GM19035 (cell line): ENCODE measurements at regions not wholly inside any gene's neighbourhood (a gene's known extent, or its start where the extent isn't known, plus 50 kb on each side); places are given as distances from the start of the nearest gene placed in this dataset.
A peak's percentile ranks its signal among the peaks of the same experiment; 100 is the strongest.

Experiments used
- ATAC-seq: cut with Tn5 transposase; IDR thresholded peaks from one replicate; pipeline ENCODE4 v1.9.1; 2021; ENCODE audit not compliant: unreplicated experiment

DNA sequence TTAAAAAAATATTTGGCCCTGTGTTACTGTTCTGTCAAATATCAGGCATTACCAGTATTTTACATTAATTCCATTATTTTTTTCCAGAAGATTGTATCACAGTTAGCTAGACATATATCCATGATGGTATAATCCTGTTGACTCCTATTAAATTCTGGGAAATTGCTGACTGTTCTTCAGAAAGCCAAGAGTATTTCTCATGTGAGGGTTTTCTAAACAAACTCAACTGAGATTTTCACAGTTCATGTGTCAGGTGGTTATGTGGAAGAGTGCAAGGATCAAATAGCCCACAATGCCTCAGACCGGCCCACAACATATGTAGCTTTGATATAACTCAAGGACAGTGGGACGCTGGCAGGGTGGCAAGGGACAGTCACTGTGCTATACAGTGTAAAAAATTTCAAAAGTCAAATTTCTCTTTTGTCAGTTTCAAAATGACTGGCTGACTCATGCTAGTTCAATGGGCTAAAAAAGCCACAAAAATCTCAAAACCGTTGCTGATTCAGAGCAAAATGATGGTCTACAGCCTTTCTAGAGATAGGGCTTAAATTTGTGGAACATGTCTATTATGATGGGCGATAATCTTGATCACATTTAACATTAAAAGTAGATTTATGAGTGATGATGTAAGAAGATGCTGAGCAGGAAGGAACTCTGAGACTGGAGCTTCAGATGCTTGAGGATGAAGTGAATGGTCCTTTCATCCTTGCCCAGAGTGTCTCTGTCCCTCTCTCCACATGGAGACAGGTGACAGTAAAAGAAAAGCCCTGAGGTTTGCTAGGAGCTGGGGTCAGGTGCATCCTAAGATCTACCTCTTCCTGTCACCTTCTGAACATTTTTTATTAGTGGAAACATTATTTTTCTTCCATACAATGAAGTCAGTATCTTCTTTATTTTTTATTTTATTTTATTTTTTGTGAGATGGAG lies 175.8 kb upstream of the PIEZO2 start:
- peak; percentile 79 for ATAC-seq

DNA sequence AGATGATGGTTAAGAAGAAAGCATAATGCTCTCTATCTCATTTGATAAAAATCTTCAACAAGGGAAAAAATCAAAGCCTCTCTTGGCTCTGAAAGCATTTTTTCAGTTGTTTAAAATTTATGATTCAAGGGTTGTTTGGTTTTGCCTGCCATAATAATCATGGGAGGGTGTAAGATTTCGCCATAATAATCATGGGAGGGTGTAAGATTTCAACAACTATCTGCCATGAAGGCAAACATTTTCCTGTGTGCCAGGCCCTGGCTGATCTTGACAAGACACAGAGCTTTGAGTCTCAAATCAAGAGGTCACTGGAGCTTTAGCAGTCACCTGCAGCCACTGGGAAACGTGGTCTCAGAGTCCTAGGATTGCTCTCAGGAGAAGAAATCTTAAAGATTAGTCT lies 175.1 kb upstream of the PIEZO2 start:
- no peak for ATAC-seq

DNA sequence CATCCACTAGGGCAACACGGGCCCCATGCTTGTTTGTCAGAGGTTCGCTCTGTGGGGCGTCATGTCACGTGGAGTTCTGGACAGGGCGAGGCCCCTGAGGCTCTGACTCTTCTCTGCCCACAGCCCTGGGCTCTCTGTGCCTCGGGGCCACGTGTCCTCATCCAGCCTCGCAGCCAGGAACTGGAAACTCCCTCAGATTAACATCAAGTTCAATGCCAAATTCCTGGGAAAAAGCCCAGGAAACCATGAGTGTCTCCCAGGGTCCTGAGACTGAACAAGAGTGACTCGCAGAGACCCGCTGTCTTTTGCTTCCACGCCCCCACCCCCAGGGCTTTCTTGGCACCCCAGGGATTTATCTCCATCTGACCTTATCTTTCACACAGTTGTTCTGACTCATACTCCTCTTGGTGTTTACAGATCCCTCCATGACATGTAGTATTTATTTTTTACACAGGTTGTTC lies 174.0 kb upstream of the PIEZO2 start:
- ATAC-seq = no peak

DNA sequence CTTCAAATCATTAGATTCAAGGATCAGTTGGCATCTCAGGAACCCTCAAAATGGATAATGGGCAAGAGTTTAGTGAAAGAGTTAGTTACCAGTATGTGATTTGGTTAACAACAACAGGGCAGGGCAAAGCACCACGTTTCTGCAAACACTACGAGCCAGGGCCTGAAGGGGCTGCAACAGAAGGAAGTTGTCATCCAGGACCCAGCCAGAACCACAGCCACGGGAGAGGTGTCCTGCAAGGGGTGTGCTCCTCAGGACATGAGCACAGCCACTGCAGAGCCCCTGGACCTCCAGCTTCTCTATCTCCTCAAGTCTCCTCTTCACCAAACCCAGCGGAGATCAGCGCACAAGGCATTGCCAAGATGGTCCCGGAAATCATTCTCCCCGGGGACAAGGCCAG lies 173.3 kb upstream of the PIEZO2 start:
- no peak for ATAC-seq

DNA sequence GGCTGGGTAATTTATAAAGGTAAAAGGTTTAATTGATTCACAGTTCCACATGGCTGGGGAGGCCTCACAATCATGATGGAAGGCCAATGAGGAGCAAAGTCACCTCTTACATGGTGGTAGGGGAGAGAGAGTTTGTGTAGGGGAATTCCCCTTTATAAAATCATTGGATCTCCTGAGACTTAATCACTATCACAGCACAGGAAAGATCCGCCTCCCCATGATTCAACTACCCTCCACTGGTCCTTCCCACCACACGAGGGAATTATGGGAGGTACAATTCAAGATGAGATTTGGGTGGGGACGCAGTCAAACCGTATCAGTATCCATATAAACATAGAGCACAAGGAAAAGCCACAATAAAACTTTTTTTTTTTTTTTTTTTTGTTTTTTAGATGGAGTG lies 172.6 kb upstream of the PIEZO2 start:
- ATAC-seq = no peak

DNA sequence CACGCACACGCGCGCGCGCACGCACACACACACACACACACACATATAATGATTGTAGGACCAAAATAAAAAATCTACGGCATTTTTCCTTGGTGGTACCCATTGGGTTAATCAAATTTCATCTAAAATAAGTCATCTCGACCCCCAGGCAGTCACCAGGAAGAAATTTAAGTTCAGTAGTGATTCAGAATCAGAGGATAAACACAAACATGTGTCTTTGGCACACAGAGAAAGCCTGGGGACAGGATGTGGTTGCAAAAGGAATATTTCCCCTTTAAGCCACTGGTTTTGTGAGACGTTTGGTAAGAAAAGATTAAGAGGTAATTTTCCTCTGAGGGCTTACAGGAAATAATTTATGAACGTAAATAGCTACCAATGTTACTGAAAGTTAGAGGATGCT lies 171.6 kb upstream of the PIEZO2 start:
- no peak for ATAC-seq

DNA sequence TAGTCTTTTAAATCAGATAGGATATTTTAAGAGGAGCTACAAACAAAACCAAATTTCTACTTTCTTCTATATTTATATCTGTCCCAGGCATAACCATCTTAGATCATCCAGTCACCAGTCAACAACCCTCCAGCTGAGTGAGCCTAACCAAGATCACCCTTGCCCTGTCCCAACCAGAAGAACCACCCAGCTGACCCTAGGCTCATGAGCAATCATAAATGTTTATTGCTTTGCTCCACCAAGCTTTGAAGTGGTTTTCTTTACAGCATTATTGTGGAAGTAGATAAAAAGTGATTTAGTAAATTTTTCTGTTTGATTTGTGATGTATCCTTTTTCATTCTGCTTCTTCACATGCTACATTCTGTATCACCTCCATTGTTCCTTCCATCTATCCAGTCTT lies 167.2 kb upstream of the PIEZO2 start:
- ATAC-seq = no peak

DNA sequence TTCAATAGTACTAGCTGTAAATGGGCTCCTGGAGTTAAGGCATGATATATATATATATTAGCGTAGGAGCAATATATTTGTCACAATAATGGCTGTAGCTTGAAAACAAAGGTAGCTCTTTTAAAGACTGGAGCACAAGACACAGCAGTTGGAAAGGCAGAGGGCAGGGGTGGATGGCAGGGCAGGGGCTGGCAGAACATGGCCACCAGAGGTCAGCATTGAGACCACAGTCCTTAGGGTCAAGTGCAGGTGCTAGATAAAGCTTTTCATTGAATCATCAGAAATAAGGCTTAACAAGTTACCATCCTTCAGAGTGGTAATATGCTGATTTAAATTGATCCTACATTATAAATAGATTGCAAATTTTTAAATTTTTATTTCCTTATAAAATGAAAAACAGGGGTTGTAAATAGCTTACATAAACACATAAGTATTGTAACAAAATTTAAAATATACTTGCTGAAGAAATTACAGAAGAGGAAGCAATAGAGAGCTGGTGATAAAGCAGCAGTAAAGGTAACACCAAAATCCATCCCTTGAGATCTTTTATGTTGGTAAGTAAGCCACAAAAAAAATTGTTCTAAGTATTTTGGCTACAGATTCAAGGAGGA lies 161.2 kb upstream of the PIEZO2 start:
- peak; percentile 67 for ATAC-seq

DNA sequence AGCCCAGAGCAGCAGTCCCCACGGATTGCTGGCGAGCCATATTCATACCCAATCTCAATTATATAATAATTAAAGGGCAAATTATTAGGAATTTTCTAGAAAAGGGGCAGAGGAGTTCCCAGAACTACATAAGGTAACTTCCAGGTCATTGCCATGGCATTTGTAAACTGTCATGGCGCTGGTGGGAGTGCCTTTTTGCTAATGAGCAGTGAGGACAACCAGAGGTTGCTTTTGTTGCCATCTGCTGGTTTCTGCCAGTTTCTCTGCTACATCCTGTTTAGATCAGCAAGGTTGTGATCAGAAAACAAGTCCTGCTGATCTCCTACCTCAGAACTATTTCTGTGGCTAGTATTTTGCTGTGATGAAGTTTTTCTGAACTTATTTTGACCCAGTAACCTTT lies 159.8 kb upstream of the PIEZO2 start:
- no peak for ATAC-seq

DNA sequence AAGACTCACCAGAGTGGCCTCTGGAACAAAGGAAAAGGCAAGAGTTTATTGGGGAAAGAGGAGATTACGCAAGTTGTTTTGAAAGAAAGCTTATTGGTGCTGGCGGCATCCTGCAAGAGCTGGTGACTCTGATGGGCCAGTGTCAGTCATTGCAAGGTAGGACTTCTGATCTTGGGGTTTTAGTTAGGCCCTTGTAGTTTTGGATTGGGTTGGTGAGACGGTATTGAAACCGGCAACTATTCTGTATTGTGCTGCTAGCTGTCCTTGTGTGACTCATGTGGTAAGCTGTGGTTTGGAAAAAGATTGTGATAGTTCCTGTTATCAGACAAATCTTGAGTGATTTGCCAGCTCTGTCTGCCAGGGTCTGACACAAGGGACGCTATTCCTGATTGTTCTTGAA lies 159.1 kb upstream of the PIEZO2 start:
- ATAC-seq = no peak

DNA sequence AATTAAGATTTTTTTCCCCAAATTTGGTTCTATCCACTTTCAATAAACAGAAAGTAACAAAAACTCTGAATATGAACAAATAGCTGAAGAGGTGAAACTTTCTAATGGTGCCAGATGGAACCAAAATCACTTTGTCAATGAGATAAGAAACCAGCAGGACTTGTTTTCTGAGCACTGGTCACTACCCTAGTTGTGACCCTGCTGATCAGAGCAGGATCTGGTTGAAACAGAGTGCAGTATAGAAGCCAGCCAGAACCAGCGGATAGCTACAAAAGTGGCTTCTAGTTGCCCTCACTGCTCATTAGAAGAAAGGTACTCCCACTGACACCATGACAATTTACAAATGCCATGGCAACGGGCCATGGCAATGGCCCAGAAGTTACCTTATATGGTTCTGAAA lies 158.3 kb upstream of the PIEZO2 start:
- no peak for ATAC-seq

DNA sequence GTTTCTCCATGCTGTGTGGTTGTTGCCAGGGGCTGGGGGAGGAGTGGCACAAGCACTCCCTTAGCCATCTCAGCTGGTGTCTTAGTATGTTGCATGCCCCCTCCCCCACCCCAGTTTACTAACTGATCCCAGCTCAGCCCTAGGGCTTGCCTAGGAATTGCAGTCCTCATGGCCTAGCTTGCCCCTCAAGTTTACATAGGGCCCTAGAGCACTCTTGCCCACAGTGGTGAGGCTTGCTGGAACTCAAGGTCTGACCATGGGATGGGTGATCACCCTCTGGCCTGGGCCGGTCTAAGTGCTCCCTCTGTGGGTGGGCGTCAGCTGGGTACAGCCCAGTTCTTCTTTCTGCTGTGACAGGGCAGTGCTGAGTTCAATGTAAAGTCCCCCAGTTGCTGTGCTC lies 156.1 kb upstream of the PIEZO2 start:
- ATAC-seq = no peak

DNA sequence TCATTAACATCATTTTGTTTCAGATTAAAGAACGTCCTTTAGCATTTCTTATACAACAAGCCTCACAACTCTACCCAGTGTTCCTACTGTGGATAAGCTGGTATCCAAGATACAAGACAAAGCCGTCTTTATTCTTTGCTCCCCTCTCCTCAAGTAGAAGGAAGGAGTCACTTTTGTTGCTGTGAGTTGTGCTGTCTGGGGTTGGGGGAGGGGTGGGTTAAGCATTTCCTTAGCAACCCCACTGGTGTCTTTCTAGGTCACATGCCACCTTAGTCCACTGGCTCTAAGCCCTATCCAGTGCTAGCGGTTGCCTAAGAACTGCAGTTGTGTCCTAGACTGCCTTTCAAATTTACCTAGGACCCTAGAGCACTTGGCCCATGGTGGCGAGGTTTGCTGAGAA lies 155.6 kb upstream of the PIEZO2 start:
- no peak for ATAC-seq

DNA sequence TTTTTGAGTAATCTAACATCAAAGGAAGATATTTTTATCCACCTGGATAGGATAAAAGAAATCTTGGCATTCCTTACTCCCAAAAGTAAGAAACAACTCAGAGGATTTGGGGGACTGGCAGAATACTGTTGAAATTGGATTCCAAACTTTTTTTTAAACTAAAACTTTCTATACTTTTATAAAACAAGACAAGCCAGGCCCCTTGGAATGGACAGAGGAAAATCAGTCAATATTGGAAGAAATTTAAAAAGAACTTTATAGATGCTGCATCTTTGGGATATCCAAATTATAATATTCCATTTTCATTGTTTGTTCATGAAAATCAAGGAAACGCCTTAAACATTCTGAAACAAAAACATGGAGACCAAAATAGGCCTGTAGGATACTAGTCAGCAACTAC lies 147.6 kb upstream of the PIEZO2 start:
- ATAC-seq = no peak

DNA sequence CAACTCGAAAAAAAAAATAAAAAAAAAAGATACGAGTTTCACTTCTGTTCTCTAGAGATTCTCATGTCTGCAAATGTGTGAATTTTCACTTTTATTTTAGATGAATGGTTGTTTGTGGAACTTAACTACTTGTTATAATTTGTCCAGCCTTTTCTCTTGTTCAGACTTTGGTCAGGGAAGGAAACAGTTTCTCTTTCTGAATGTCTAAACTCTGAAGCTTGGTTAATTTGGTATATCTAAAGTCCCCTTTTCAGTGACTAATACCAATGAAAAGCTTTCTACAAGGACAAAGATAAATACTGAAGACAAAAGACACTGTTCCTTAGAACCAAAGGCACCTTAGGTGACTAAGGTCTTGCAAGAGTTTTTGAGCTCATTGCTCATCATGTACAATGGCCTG lies 144.4 kb upstream of the PIEZO2 start:
- ATAC-seq = no peak

DNA sequence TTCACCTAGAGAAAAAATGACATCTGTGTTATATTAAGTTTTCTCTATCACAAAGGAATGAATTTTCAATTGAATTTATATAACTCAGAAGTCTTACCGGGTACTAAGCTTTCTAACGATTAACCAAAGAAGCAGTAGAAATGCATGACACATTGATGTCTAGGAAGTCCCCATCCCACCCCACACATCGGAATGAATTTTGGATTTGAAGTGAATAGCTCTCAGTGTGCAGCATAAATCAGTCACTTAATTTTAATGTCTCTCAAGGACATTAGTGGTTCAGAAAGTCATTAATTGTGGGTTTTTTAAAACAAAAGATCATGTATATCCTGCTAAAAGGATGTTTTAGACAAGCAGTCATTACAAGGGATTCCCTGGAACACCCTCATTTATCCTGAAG lies 141.4 kb upstream of the PIEZO2 start:
- ATAC-seq = no peak

DNA sequence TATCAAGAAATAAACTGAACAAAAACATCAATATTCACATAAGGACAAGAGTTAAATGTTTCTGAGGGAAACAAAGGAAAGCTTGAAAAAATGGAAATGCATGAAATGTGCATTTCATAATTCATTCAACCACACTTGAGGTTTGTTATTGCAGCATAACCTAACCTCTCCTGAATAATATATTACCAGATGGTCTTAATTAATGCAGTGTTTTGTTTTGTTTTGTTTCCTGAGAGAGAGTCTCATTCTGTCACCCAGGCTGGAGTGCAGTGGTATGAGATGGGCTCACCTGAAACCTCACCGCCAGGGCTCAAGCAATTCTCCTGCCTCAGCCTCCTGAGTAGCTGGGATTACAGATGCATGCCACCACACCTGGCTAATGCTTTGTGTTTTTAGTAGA lies 139.9 kb upstream of the PIEZO2 start:
- ATAC-seq = no peak

DNA sequence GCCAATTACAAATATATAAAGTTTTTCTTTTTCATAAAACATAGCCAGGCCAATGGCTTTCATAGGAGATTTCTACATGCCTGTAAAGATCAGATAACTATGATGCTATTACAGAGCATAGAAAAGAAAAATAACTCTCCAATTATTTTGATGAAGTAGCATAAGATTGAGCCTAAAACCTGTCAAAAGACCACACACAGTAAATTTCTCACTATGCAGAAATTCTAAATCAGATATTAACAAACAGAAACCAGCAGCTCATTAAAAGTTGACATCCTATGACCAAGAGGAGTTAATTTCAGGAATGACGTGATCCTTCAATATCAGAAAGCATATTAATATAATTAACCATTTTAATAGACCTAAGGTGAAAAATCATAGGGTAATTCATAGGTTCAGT lies 139.0 kb upstream of the PIEZO2 start:
- no peak for ATAC-seq

DNA sequence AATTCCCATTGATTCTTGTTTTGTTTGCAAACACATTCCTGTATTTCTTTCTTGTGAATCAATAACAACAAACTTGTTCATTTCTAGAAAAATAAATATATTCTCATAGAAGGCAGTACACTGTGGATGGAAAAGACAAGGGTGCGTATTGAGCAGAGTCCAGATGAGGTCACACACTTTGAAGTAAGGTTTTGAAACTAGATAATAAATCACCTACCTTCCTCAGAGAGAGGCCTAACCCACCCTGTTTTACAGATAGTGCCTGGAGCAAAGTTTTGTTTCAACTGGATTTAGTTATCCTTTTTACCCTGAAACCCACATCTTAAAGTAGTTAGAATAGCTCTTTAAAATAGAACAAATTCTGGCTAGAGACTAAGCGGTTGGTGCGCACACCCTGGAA lies 137.1 kb upstream of the PIEZO2 start:
- no peak for ATAC-seq

DNA sequence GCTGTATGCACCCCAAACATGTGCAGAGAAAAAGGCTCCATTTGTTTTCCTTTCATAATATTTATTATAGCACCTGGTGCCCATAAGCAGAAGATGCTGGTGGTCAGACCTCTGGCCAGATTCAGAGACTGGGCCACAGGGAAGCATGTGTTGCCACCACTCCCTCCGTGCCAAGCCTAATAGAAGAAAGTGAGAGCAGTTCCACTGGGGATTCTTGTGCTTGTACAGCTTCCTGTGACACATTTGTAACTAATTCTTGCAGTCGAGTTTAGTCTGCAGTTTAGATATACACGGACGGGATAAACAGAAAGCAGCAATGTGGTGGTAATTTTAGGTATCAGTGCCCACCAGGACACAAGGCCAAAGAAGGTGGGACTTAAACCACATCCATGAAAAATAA lies 135.4 kb upstream of the PIEZO2 start:
- no peak for ATAC-seq

DNA sequence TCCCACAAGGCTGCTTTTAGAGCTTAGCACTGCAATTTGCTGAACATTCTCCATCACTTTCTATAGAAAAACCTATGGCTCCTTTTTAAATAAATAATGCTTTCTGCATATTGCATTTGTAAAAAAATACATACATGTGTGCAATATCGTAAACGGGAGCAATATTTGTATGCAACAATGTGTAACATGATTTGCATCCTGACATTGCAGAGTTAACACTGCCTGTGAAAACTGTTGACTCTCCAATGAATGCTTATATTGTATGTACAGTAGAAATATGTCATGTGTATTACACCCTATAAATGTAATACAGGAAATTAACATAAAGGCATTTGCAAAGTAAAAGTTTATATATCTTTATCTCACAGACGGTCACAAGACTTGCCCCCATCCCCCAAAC lies 135.0 kb upstream of the PIEZO2 start:
- no peak for ATAC-seq

DNA sequence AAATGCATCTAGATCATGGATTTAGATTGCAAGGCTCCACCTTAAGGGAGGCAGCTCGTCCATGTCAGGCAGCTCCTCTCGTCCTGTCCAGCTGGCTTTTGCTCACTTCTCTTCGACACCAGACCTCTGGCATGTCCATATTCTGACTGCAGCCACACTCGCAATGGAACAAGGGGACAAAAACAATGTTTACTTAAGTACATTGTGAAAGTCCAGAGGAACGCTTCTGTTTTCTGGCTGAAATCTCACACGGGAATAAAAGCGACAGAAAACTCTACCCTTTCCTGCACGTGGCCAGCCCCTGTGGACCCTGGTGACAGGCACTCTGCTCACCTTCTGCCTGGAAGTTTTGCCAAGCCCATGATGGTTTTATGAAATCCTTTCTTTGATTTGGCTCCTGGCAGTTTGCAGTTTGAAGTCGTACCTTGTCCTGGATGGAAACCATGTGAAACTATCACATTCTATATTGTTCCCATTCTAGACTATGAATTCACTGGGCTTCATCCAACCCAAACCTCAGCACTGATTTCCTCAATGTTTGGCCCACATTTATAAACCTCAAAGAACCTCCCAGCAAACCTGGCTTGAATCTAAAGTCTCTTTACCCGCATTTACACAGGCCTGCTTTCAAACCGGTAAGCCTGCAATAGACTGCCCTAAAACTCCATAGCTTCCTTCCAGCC lies 134.3 kb upstream of the PIEZO2 start:
- no peak for ATAC-seq
